Caco-2 (cell line): ENCODE measurements at regions not wholly inside any gene's neighbourhood (a gene's known extent, or its start where the extent isn't known, plus 50 kb on each side); places are given as distances from the start of the nearest gene placed in this dataset.

Experiments used
- BruUV-seq: library from RNA; stranded (reverse); fragments of 400-500 nt; replicated peaks from 2 replicates; lab custom pipeline; 2021; lab: Mats Ljungman, UMichigan
- CTCF ChIA-PET: fragments of 300-600 bp; sonication (Branson Sonifier 250); formaldehyde crosslinking; loops from one replicate; lab custom pipeline; 2022; ENCODE audit warnings: antibody characterized with exemption; lab: Charles Lee
- POLR2A ChIA-PET: fragments of 300-600 bp; sonication (Branson Sonifier 250); formaldehyde crosslinking; loops from one replicate; lab custom pipeline; 2022; ENCODE audit warnings: antibody characterized with exemption; lab: Charles Lee
- DNase-seq, 2 experiments: peaks; one replicate each; pipeline versions ENCODE4 v3.0.0 to v3.0.0-alpha.2; 2020 to 2022
- H3K27me3 ChIP-seq: replicated peaks from 2 replicates; pipeline ENCODE4 v1.6.0; 2011; ENCODE audit warnings: low read length; ENCODE audit not compliant: control insufficient read depth, insufficient read depth
- H3K36me3 ChIP-seq: 2 replicates; pipeline ENCODE4 v1.5.1; 2011; ENCODE audit warnings: low read length; ENCODE audit not compliant: control insufficient read depth, insufficient read depth
- H3K4me1 ChIP-seq: fragments of 250-450 bp; sonication (Bioruptor Pico); 2 replicates; pipeline ENCODE4 v1.5.1; 2020; ENCODE audit warnings: mild to moderate bottlenecking
- H3K4me3 ChIP-seq: 2 replicates; pipeline ENCODE4 v1.5.1; 2011; ENCODE audit warnings: low read depth, mild to moderate bottlenecking, control low read depth, low read length
- H3K9me3 ChIP-seq: fragments of 250-450 bp; sonication (Bioruptor Pico); 2 replicates; pipeline ENCODE4 v1.5.1; 2020; ENCODE audit warnings: mild to moderate bottlenecking, moderate library complexity
- H3K27ac Mint-ChIP-seq: one replicate; pipeline ENCODE4 v1.8.0; 2022; ENCODE audit warnings: mixed read lengths; ENCODE audit not compliant: unreplicated experiment
- H3K27me3 Mint-ChIP-seq: one replicate; pipeline ENCODE4 v1.8.0; 2022; ENCODE audit warnings: mixed read lengths; ENCODE audit not compliant: insufficient read depth, unreplicated experiment
- H3K36me3 Mint-ChIP-seq: one replicate; pipeline ENCODE4 v1.8.0; 2022; ENCODE audit warnings: mild to moderate bottlenecking, mixed read lengths; ENCODE audit not compliant: insufficient read depth, unreplicated experiment
- H3K4me1 Mint-ChIP-seq: one replicate; pipeline ENCODE4 v1.8.0; 2022; ENCODE audit warnings: low read depth, mixed read lengths; ENCODE audit not compliant: unreplicated experiment
- H3K4me3 Mint-ChIP-seq: one replicate; pipeline ENCODE4 v1.8.0; 2022; ENCODE audit warnings: mild to moderate bottlenecking, moderate library complexity, mixed read lengths; ENCODE audit not compliant: unreplicated experiment
- H3K9me3 Mint-ChIP-seq: one replicate; pipeline ENCODE4 v1.8.0; 2022; ENCODE audit warnings: mixed read lengths; ENCODE audit not compliant: unreplicated experiment
- intact Hi-C: fragments of 100-400 bp; cut with micrococcal nuclease; formaldehyde crosslinking; loops from one replicate; pipeline ENCODE4 v1.10.0; 2022; ENCODE audit not compliant: unreplicated experiment
- TF ChIP-seq, protein P1 (sequence below), 2 experiments: fragments of 200-600 bp in 1 of 2; IDR thresholded peaks; 1 replicate in 1 of 2; 2 replicates in 1 of 2; pipeline versions ENCODE4 v1.5.1 to v1.8.0; 2011 to 2022; ENCODE audit warnings: antibody characterized with exemption in 1 of 2, control low read depth in 1 of 2, inconsistent platforms in 1 of 2, low read depth in 1 of 2, low read length in 1 of 2, mild to moderate bottlenecking in 1 of 2, moderate library complexity in 1 of 2; ENCODE audit not compliant: insufficient read depth in 1 of 2, severe bottlenecking in 1 of 2, unreplicated experiment in 1 of 2

DNA sequence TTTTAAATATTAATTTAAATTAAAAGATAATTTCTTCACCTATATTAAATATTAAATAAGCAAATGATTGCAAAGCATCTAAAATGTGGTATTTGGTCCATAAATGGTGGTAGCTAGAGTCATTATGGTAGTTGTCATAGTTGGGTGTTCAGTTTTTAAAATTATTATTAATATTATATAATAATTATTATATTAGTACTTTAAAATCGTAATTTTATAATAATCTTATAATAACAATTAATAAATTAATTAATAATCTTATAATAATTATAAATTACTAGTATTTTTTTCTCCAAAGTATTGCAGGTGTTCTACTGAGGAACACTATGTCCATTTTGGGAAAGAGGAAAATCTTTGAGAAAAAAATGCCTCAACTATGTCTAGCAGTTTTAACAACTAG lies 835.5 kb upstream of the GCFC2 start:
- Mint-ChIP-seq H3K9me3 (no peaks in the 10 kb centered on the region), H3K27me3 (no peaks in the 10 kb centered on the region), H3K27ac (no peak overlapping the region), H3K4me3 (no peak overlapping the region), H3K36me3 (no peaks in the 10 kb centered on the region), H3K4me1 (no peaks in the 10 kb centered on the region)
- intact Hi-C loops, result no loop called here
- Histone ChIP-seq H3K4me1 (no peaks in the 10 kb centered on the region), H3K4me3 (no peak overlapping the region), H3K9me3 (no peaks in the 10 kb centered on the region), H3K27me3 (no peaks in the 10 kb centered on the region), H3K36me3 (no peaks in the 10 kb centered on the region)
- no peak for DNase-seq
- TF ChIP-seq, protein P1, sequence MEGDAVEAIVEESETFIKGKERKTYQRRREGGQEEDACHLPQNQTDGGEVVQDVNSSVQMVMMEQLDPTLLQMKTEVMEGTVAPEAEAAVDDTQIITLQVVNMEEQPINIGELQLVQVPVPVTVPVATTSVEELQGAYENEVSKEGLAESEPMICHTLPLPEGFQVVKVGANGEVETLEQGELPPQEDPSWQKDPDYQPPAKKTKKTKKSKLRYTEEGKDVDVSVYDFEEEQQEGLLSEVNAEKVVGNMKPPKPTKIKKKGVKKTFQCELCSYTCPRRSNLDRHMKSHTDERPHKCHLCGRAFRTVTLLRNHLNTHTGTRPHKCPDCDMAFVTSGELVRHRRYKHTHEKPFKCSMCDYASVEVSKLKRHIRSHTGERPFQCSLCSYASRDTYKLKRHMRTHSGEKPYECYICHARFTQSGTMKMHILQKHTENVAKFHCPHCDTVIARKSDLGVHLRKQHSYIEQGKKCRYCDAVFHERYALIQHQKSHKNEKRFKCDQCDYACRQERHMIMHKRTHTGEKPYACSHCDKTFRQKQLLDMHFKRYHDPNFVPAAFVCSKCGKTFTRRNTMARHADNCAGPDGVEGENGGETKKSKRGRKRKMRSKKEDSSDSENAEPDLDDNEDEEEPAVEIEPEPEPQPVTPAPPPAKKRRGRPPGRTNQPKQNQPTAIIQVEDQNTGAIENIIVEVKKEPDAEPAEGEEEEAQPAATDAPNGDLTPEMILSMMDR (IDR thresholded peaks at IDR 0.05; ENCODE audit: insufficient read depth in 1 of 2, low read depth in 1 of 2, low read length in 1 of 2, severe bottlenecking in 1 of 2, unreplicated experiment in 1 of 2), result no peak
- CTCF ChIA-PET, result no interaction called here
- BruUV-seq, result no TSS peak
- POLR2A ChIA-PET, result no interaction called here

GRCh38 chr2:76544901-76545300 lies 834.2 kb upstream of the GCFC2 start:
- H3K9me3 Mint-ChIP-seq, result no peaks in the 10 kb centered on the region

GRCh38 chr2:76517574-76517909 lies 806.8 kb upstream of the GCFC2 start:
- intact Hi-C loops, result no loop called here
- H3K4me1 ChIP-seq, result no peaks in the 10 kb centered on the region
- no peaks in the 10 kb centered on the region for H3K9me3 ChIP-seq
- peaks cover 3% of the 10 kb centered on the region for H3K27me3 Mint-ChIP-seq
- no peak overlapping the region for H3K4me3 Mint-ChIP-seq
- ChIA-PET POLR2A (no interaction called here), CTCF (no interaction called here)
- H3K36me3 ChIP-seq, result no peaks in the 10 kb centered on the region
- no peak overlapping the region for H3K27ac Mint-ChIP-seq
- TF ChIP-seq, protein P1 (IDR thresholded peaks at IDR 0.05; ENCODE audit: insufficient read depth in 1 of 2, low read depth in 1 of 2, low read length in 1 of 2, severe bottlenecking in 1 of 2, unreplicated experiment in 1 of 2), result no peak
- no peaks in the 10 kb centered on the region for H3K36me3 Mint-ChIP-seq
- DNase-seq, result no peak
- BruUV-seq, result no TSS peak
- H3K4me3 ChIP-seq, result no peak overlapping the region
- no peaks in the 10 kb centered on the region for H3K4me1 Mint-ChIP-seq
- no peaks in the 10 kb centered on the region for H3K27me3 ChIP-seq
- no peaks in the 10 kb centered on the region for H3K9me3 Mint-ChIP-seq

More at GRCh38 chr2:76544901-76545300, 834.2 kb upstream of the GCFC2 start:
- no peaks in the 10 kb centered on the region for H3K4me1 ChIP-seq
- TF ChIP-seq, protein P1 (IDR thresholded peaks at IDR 0.05; ENCODE audit: insufficient read depth in 1 of 2, low read depth in 1 of 2, low read length in 1 of 2, severe bottlenecking in 1 of 2, unreplicated experiment in 1 of 2), result no peak
- Mint-ChIP-seq H3K4me3 (no peak overlapping the region), H3K4me1 (no peaks in the 10 kb centered on the region), H3K36me3 (no peaks in the 10 kb centered on the region), H3K27me3 (no peaks in the 10 kb centered on the region), H3K27ac (no peak overlapping the region)
- H3K36me3 ChIP-seq, result no peaks in the 10 kb centered on the region
- no peak overlapping the region for H3K4me3 ChIP-seq
- no peaks in the 10 kb centered on the region for H3K27me3 ChIP-seq
- DNase-seq, result no peak
- intact Hi-C loops, result no loop called here
- no TSS peak for BruUV-seq
- ChIA-PET CTCF (no interaction called here), POLR2A (no interaction called here)
- H3K9me3 ChIP-seq, result no peaks in the 10 kb centered on the region
